GM12892 (cell line): ENCODE measurements at regions not wholly inside any gene's neighbourhood (a gene's known extent, or its start where the extent isn't known, plus 50 kb on each side); places are given as distances from the start of the nearest gene placed in this dataset.

Source experiments
- POLR2A ChIP-seq: IDR thresholded peaks from 2 replicates; pipeline ENCODE4 v1.6.1; 2011; ENCODE audit warnings: low read depth, low read length, control low read depth
- POLR2AphosphoS5 ChIP-seq: IDR thresholded peaks from 2 replicates; pipeline ENCODE4 v1.6.1; 2011; ENCODE audit warnings: low read depth, low read length, control low read depth
- TAF1 ChIP-seq: IDR thresholded peaks from 2 replicates; pipeline ENCODE4 v1.6.1; 2011; ENCODE audit warnings: low read depth, mild to moderate bottlenecking, control low read depth, low read length, borderline replicate concordance

DNA sequence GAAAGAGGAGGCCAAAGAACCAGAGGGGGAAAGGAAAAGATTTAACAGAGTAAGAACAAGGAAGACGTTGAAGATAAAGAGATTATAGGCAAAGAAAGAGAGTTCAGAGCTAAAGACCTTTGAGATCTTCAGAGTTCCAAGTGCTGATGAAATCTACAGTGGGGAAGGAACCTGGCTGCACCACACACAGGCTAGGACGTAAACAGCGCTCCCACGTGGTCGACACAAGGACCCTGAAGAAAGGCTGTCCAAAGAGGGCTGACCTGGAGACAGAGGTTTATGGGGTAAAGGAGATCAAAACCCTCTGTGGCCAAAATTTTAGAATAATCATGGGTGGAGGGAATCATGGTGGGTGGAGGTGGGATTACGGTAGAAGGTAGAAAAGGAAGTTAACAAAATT is 121.6 kb downstream of the PMP22 start:
- no peak for TF ChIP-seq POLR2A
- TF ChIP-seq TAF1, result no peak
- TF ChIP-seq POLR2AphosphoS5, result no peak
